Activated T-helper 1 cell treated with anti-CD3 and anti-CD28 coated beads, Interleukin-12 subunit alpha, Interleukin-12 subunit beta, Interleukin-2, Interleukin-4 antibody, amounts not matched to agents 30 ng/mL and 10 ng/mL and 1 ng/mL, durations not matched to agents 14 hours and 24 hours and 36 hours (primary cell): ENCODE measurements at regions not wholly inside any gene's neighbourhood (a gene's known extent, or its start where the extent isn't known, plus 50 kb on each side); places are given as distances from the start of the nearest gene placed in this dataset.

Experiments used
- DNase-seq: peaks from one replicate; pipeline ENCODE4 v3.0.0; 2021; ENCODE audit warnings: low spot score
- H3K27ac Mint-ChIP-seq: one replicate; pipeline ENCODE4 v1.8.0; 2021; ENCODE audit warnings: mild to moderate bottlenecking, mixed read lengths
- H3K27me3 Mint-ChIP-seq: one replicate; pipeline ENCODE4 v1.8.0; 2022; ENCODE audit warnings: mild to moderate bottlenecking, moderate library complexity, mixed read lengths; ENCODE audit not compliant: insufficient read depth
- H3K36me3 Mint-ChIP-seq: one replicate; pipeline ENCODE4 v1.8.0; 2021; ENCODE audit warnings: low read depth, mixed read lengths
- H3K4me1 Mint-ChIP-seq: one replicate; pipeline ENCODE4 v1.8.0; 2021; ENCODE audit warnings: low read depth, mixed read lengths
- H3K4me3 Mint-ChIP-seq: one replicate; pipeline ENCODE4 v1.8.0; 2021; ENCODE audit warnings: mild to moderate bottlenecking, moderate library complexity, mixed read lengths
- H3K9me3 Mint-ChIP-seq: one replicate; pipeline ENCODE4 v1.8.0; 2021; ENCODE audit warnings: mixed read lengths
- intact Hi-C: fragments of 100-400 bp; cut with micrococcal nuclease; formaldehyde crosslinking; loops from one replicate; pipeline ENCODE4 v1.15.1; 2024

DNA sequence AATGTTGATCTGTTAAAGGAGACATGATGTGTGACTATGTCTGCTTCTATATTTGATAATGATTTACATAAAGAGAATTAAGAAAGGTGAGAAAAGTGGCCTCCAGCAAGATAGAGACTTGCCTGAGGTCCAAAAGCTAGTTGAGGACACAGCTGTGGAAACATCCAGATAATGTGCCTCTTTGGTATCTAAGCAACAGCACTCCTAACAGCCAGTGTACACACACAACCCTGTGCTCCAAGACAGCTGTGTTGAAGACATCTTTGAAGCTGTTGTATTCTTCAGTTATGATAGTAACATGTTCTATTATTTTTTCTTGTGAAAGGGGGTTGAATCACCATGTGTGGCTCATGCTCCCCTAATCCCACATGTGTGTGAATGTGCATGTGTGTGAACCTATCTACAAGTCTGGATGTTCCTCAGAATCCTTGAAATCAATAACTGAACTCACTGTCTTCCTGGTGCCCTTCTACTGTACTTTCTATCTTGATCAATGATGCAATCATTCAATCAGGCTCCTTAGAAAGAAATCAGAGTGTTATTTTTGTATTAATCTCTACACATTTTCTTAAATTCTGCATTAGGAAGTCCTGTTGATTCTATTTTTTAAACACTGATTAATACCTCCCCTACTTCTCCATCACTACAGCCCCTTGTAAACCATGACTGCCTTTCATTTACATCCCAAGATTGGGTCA is 116.7 kb upstream of the SSTR4 start:
- Mint-ChIP-seq H3K27ac (no peak overlapping the region), H3K4me1 (peaks cover 8% of the 10 kb centered on the region), H3K36me3 (no peaks in the 10 kb centered on the region), H3K4me3 (no peak overlapping the region), H3K9me3 (peaks cover 7% of the 10 kb centered on the region), H3K27me3 (no peaks in the 10 kb centered on the region)
- DNase-seq = no peak
- intact Hi-C loops = no loop called here

DNA sequence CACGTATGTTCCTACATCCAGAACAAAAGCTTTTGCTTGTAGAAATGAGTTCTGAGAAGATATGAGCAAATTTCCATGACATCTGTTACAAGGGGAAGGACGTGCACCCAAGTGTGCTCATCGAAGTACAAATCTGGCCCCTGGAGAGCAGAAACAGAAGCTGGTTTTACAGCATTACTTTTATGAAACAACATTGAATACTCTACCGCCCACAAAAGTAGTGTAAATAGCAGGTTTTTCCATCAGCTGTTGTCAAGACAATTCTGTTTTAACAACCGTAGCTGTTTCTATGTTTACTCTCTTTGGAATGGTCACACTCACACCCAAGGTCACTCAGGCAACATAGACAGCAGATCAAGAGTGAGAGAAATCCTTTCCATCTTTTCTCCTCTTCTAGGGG is 114.2 kb upstream of the SSTR4 start:
- H3K9me3 Mint-ChIP-seq = no peaks in the 10 kb centered on the region
- H3K27ac Mint-ChIP-seq = peak overlapping the region; percentile 41
- H3K36me3 Mint-ChIP-seq = no peaks in the 10 kb centered on the region
- intact Hi-C loops = loop anchor here (5.0 kb wide), 1 partner anchor 226 kb away; no protein-coding TSS in a partner anchor
- peaks cover 3% of the 10 kb centered on the region for H3K27me3 Mint-ChIP-seq
- no peak overlapping the region for H3K4me3 Mint-ChIP-seq
- DNase-seq = no peak
- H3K4me1 Mint-ChIP-seq = peaks cover 8% of the 10 kb centered on the region

DNA sequence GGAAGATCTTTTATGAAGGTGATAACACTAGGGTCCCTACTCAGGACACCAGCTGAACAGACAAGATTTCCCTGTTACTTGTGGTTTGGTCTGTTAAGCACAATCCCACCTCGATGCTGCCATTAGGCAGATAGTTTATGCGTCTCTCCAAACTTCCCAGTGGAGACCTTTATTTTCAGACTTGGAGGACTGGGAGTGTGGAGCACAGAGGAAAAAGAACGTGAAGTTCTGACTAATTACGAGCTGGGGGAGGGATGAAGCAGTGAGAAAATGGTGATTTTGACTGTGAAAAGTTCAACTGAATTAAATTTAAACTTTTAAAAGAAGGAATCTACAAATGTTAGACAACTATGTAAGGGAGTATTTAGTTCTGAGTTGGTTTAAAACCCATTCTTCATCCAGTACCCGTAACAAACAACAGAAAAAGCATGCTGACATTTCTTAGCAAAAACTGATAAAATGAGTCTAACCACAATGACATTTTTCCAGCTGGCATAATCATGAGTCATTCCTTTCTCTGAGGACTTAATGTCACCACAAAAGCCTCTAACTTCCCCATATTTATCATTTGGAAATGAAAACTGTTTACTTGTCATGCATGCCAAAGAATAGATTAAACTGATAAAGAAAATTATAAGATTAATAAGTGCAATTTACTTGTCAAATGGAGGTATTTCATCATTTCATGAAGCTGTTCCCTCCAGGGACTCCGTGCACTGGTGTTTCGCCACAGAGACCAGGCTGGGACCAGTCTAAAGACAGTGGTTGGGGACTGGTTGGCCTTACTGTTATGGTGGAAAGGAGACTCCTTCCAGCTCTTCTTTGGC is 113.3 kb upstream of the SSTR4 start:
- DNase-seq = no peak
- no peaks in the 10 kb centered on the region for H3K36me3 Mint-ChIP-seq
- intact Hi-C loops = loop anchor here (5.0 kb wide), 1 partner anchor 225 kb away; no protein-coding TSS in a partner anchor
- no peak overlapping the region for H3K4me3 Mint-ChIP-seq
- H3K27ac Mint-ChIP-seq = peak overlapping the region; percentile 41
- no peaks in the 10 kb centered on the region for H3K9me3 Mint-ChIP-seq
- H3K27me3 Mint-ChIP-seq = peaks cover 3% of the 10 kb centered on the region
- peaks cover 8% of the 10 kb centered on the region for H3K4me1 Mint-ChIP-seq

DNA sequence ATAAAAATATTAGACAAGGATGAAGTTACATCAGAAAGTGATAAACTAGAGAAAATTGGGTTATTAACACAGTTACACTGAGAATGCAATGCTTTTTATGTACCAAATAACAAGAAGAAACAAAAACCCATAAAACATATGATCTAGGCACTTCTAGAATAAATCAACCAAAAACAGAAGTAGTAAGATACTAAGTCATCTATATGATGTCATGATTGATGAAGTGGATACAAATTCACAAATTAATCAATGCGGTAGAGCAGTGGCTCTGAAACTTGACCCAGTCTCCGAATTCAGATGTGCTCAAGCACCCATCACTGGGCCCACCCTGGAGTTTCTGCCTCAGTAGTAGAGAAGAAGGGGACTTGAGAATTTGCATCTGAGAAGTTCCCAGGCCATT is 112.1 kb upstream of the SSTR4 start:
- H3K27me3 Mint-ChIP-seq = peaks cover 3% of the 10 kb centered on the region
- no peak for DNase-seq
- no peak overlapping the region for H3K4me3 Mint-ChIP-seq
- H3K27ac Mint-ChIP-seq = no peak overlapping the region
- H3K36me3 Mint-ChIP-seq = no peaks in the 10 kb centered on the region
- H3K4me1 Mint-ChIP-seq = peaks cover 8% of the 10 kb centered on the region
- intact Hi-C loops = loop anchor here (5.0 kb wide), 1 partner anchor 224 kb away; no protein-coding TSS in a partner anchor
- no peaks in the 10 kb centered on the region for H3K9me3 Mint-ChIP-seq

DNA sequence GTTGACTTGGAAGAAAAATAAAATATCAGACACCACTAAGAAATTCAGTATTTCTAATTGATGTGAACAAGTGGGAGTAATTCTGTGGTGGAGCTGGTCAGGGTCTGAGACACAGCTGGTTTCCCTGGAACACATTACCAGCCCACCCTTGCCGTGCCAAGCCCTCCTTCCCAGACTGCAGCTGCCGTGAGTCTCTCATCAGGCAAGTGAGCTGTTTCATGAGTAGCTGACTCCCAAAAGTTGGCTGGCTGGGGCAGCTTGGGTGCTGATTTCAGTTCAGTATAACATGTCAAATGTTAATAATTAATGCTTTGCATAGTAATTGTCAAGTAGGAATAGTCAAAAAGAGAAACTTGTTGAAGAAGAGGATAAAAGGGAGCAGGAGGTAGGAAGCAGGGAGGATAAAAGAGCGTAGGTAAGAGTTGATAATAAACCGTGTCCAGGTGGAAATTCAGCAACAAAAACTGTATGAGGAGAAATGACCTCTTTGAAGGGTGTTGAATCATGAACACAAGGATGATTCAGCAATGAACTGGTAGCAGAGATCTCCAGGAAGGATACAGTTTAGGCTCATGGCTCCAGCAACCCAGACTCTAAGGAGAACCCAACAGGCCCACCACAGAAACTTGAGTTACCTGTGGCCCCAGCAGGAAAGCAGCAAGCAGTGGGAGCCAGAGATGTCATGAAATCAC is 110.9 kb upstream of the SSTR4 start:
- Mint-ChIP-seq H3K9me3 (no peaks in the 10 kb centered on the region), H3K27me3 (peaks cover 3% of the 10 kb centered on the region), H3K4me1 (peaks cover 8% of the 10 kb centered on the region), H3K4me3 (no peak overlapping the region), H3K27ac (no peak overlapping the region), H3K36me3 (no peaks in the 10 kb centered on the region)
- intact Hi-C loops = loop anchor here (5.0 kb wide), 1 partner anchor 223 kb away; no protein-coding TSS in a partner anchor
- no peak for DNase-seq

DNA sequence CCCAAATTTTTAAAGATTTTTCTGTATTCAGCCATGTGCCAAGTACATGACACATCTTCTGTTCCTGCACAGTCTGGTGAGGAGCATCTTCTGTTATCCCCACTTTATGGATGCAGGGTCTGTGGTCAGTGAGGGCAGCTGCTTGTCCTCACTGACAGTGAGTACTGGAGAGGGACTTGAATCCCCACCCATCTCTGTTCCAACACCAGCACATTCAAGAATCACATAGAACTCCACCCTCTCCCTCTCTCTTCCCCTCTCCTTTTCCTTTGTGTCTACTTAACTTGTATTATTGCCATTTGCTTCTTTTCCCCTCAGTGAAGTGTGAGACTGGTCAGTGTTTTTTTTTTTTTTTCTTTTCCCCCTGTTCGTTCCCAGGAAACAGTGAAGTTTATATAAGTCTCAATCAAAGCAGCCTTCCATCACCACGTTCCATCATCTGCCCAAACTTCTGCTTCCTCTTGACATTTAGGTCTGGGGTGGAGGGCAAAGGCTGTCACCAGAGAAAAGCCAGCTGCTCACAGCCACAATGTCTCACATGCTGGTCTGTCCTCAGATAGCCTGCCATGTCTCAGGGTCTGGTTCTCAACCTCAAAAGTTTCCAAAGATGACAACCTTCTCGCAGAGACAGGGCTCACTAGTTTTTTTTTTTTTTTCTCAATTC is 110.0 kb upstream of the SSTR4 start:
- Mint-ChIP-seq H3K4me3 (no peak overlapping the region), H3K36me3 (no peaks in the 10 kb centered on the region), H3K27ac (no peak overlapping the region), H3K9me3 (no peaks in the 10 kb centered on the region), H3K4me1 (peaks cover 8% of the 10 kb centered on the region), H3K27me3 (peaks cover 3% of the 10 kb centered on the region)
- no peak for DNase-seq
- intact Hi-C loops = loop anchor here (5.0 kb wide), 1 partner anchor 222 kb away; no protein-coding TSS in a partner anchor

DNA sequence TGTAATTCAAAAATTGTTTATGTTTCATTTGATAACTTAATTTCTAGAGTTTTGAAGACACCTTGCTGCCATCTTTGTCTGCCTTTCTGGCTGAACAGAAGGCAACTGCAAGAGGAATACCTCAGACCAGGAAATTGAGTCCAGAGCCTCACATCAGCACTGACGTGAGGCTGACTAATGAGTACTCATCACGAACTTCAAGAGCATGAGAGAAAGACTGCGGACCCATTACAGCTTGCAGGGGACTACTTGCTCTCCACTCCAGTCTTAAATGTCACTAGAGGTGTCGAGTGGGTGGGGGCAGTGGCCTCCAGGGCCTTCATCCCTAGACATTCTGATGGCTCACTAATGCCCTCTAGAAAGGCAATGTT is 109.5 kb upstream of the SSTR4 start:
- Mint-ChIP-seq H3K9me3 (no peaks in the 10 kb centered on the region), H3K27me3 (peaks cover 3% of the 10 kb centered on the region), H3K27ac (no peak overlapping the region), H3K4me1 (peaks cover 8% of the 10 kb centered on the region), H3K4me3 (no peak overlapping the region), H3K36me3 (no peaks in the 10 kb centered on the region)
- DNase-seq = no peak
- intact Hi-C loops = no loop called here

DNA sequence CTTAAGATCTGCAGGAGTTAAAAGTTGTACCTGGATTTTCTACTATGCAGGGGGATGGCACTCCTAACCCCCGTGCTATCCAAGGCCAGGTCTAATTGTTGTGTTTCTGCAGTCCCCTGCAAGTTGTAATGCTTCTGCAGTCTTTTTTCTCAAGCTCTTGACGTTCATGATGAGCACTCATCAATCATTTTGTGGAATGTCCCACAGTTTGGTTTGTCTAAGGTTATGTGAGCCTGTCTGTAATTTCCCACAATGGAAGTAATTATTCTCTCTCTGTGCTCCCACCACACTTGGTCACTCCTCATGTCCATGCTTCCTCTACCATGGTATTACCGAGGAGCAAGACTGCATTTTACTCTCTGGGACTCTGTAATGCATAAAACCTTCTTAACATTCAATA is 107.6 kb upstream of the SSTR4 start:
- Mint-ChIP-seq H3K9me3 (no peaks in the 10 kb centered on the region), H3K36me3 (no peaks in the 10 kb centered on the region), H3K27me3 (peaks cover 3% of the 10 kb centered on the region), H3K4me3 (no peak overlapping the region), H3K27ac (no peak overlapping the region), H3K4me1 (no peaks in the 10 kb centered on the region)
- intact Hi-C loops = no loop called here
- no peak for DNase-seq

DNA sequence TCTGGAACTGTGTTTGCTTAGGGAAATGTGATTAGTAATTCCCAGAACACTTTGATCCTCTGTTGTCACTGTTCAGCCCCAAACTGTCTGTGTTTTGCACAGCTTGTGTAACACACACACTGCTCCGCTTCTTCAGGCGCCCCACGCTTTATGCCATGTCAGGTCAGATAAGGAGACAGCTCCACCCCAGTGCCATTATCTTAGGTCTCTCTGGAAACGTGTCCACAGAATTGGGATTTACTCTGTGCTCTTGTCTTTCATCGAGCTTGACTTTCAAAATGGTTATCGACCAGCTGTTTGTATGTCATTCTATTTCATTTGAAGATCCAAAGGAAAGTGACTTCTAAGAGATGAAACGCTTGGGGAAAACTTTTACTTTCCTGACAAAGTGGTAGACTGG is 106.4 kb upstream of the SSTR4 start:
- Mint-ChIP-seq H3K4me1 (no peaks in the 10 kb centered on the region), H3K27ac (no peak overlapping the region), H3K27me3 (peaks cover 7% of the 10 kb centered on the region), H3K4me3 (no peak overlapping the region), H3K36me3 (no peaks in the 10 kb centered on the region), H3K9me3 (no peaks in the 10 kb centered on the region)
- no peak for DNase-seq
- intact Hi-C loops = no loop called here

DNA sequence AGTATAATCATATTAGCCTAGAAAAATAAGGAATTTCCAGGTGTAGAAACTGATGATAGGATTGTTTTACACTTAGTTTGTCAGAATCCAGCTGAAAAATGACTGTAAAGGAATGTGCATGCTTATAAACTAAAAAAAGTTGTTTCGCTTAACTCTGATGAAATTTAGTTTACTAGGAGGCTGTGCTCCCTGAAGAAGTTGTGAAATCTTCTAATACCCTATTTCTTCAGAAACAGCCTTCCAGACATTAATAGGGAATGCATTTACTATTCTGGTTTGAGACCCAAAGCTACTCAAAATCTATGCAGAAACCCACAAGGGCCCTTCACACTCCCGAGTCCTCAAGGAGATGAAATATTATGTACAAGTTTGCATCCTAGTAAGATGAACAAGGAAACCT is 105.5 kb upstream of the SSTR4 start:
- no peaks in the 10 kb centered on the region for H3K36me3 Mint-ChIP-seq
- H3K4me1 Mint-ChIP-seq = no peaks in the 10 kb centered on the region
- no peak overlapping the region for H3K4me3 Mint-ChIP-seq
- no peak overlapping the region for H3K27ac Mint-ChIP-seq
- peaks cover 3% of the 10 kb centered on the region for H3K27me3 Mint-ChIP-seq
- DNase-seq = no peak
- intact Hi-C loops = no loop called here
- no peaks in the 10 kb centered on the region for H3K9me3 Mint-ChIP-seq

DNA sequence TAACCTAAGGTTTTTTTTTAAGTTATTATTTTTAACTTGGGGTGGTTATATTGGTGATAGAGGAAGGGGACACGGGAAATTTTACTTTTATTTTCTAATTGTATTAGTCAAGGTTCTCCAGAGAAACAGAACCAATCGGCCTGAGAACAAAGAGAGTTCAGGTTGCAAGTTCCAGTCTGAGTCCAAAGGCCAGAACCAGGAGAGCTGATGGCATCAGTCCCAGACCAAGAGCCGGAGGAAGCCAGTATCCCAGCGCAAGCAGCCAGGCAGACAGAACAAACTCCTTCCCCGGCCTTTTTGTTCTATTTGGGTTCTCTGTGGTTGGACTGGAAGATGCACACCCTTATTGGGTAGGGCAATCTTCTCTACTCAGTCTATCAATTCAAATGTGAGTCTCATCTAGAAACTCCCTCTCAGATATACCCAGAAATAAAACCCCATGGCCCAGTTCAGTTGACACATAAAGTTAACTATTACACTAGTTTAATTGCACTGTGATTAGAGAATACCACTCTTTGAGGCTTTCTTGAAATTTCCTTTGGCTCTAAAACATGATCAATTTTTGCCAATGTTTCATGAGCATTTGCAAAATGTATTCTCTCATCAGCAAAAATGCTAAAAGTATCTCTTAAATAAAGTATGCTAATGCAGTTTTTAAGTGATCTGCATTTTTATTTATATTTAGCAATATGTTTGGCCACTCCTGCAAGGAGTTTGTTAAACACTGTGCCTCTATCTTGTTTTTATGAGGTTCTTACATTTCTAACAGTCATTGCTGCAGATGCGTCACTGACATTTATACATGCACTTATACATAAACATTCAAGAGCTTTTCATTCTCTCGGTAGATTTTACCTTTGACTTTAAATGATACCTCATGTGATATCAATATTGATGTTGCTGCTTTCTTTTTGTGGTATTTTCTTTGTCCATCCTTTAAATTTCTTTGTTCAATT is 103.2 kb upstream of the SSTR4 start:
- no peaks in the 10 kb centered on the region for H3K9me3 Mint-ChIP-seq
- H3K36me3 Mint-ChIP-seq = no peaks in the 10 kb centered on the region
- DNase-seq = no peak
- no peak overlapping the region for H3K4me3 Mint-ChIP-seq
- H3K27me3 Mint-ChIP-seq = peaks cover 7% of the 10 kb centered on the region
- no peak overlapping the region for H3K27ac Mint-ChIP-seq
- intact Hi-C loops = no loop called here
- no peaks in the 10 kb centered on the region for H3K4me1 Mint-ChIP-seq

DNA sequence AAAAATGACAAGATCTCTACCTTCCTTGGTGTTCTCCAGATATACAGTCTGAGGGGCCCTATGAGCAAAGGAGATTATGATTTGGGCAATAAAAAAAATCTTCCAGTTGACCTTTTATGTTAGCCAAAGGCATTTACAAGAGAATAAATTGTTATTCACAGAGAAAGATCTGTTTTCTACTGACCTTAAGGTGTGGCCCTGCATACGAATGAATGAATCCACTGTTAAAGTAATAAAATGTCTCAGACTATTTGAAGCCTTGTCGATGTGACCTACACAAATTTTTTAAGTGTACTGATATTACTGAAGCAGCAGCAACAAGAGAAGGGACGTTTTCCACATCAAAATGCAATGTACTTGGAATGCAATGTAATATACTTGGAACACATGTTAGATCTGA is 95.9 kb upstream of the SSTR4 start:
- no peaks in the 10 kb centered on the region for H3K4me1 Mint-ChIP-seq

More for the DNA sequence above, 95.9 kb upstream of the SSTR4 start:
- Mint-ChIP-seq H3K36me3 (no peaks in the 10 kb centered on the region), H3K27me3 (peaks cover 4% of the 10 kb centered on the region), H3K9me3 (no peaks in the 10 kb centered on the region), H3K4me3 (no peak overlapping the region), H3K27ac (no peak overlapping the region)
- DNase-seq = no peak
- intact Hi-C loops = no loop called here
